Gastroesophageal sphincter (tissue), 4 donors: ENCODE measurements at regions not wholly inside any gene's neighbourhood (a gene's known extent, or its start where the extent isn't known, plus 50 kb on each side); places are given as distances from the start of the nearest gene placed in this dataset.

ENCODE experiments used
- ATAC-seq: fragments of 150-250 bp; one replicate; pipeline ENCODE4 v1.9.1; 2016; ENCODE audit warnings: mild to moderate bottlenecking, moderate library complexity
- H3K27ac ChIP-seq, 4 donors: fragments of 200-600 bp; sonication (generic) in 3 of 4; 1 replicate in 3 of 4; 2 replicates in 1 of 4; pipeline ENCODE4 v1.5.1; 2016 to 2019
- H3K27me3 ChIP-seq: fragments of 200-600 bp; sonication (generic); one replicate; pipeline ENCODE4 v1.5.1; 2019
- H3K36me3 ChIP-seq, 2 donors: fragments of 200-600 bp; sonication (generic); one replicate each; pipeline ENCODE4 v1.5.1; 2019; ENCODE audit warnings: control low read depth in 1 of 2
- H3K4me1 ChIP-seq, 3 donors: fragments of 200-600 bp; sonication (generic); 1 replicate in 2 of 3; 2 replicates in 1 of 3; pipeline ENCODE4 v1.5.1; 2016 to 2019; ENCODE audit warnings: control low read depth in 2 of 3
- H3K4me3 ChIP-seq, 2 donors: fragments of 200-600 bp; sonication (generic); one replicate each; pipeline ENCODE4 v1.5.1; 2019; ENCODE audit warnings: mild to moderate bottlenecking in 1 of 2, moderate library complexity in 1 of 2
- H3K9me3 ChIP-seq, 3 donors: fragments of 200-600 bp; sonication (generic); one replicate each; pipeline ENCODE4 v1.5.1; 2017 to 2019; ENCODE audit warnings: control low read depth in 2 of 3
- EP300 ChIP-seq: sonication (generic); formaldehyde crosslinking; IDR thresholded peaks from one replicate; pipeline ENCODE4 v1.6.1; 2017; ENCODE audit warnings: antibody characterized with exemption, mild to moderate bottlenecking
- POLR2A ChIP-seq, 2 donors: fragments of 450-650 bp; IDR thresholded peaks; one replicate each; pipeline ENCODE4 v1.6.1; 2017; ENCODE audit warnings: antibody characterized with exemption in 2 of 2, mild to moderate bottlenecking in 2 of 2, moderate library complexity in 1 of 2
- POLR2AphosphoS5 ChIP-seq: sonication (generic); formaldehyde crosslinking; IDR thresholded peaks from one replicate; pipeline ENCODE4 v1.6.1; 2017; ENCODE audit warnings: antibody characterized with exemption
- WGBS, 2 donors: methylation state at CpG; one replicate each; pipeline ENCODE4 v1.1.5; 2018; ENCODE audit warnings: low coverage in 1 of 2; 5-methylcytosine and 5-hydroxymethylcytosine counted together
- TF ChIP-seq, protein P1 (sequence below), 4 experiments: fragments of 200-600 bp in 2 of 4; fragments of 450-650 bp in 2 of 4; sonication (generic) in 1 of 4; IDR thresholded peaks; one replicate each; pipeline ENCODE4 v1.5.1; 2017 to 2019; ENCODE audit warnings: antibody characterized with exemption in 4 of 4, mild to moderate bottlenecking in 2 of 4, moderate library complexity in 2 of 4

DNA sequence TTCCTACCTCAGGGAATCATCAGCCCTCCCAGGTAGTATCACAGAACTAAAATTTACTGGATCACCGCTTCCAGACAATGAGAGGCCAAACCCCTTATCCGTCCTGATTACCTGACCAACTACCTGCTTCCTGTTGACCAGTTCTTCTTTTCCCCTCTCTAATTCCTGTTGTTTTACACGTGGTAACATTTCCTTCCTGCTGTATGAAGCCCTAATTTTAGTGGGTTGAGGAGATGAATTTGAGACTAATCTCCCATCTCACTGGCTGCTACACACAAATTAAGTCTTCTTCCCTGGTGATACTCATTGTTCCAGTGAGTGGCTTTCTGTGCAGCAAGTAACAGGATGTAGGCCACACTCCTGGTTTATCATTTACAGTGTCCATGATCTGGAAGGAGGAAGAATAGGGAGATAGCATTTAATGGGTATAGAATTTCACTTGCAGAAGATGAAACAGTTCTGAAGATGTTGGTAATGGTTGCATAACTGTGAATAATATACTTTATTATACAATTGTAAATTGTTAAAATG lies 2112.9 kb downstream of the NCAM2 start:
- no peak for TF ChIP-seq POLR2A (IDR thresholded peaks at IDR 0.05)
- TF ChIP-seq, protein P1, sequence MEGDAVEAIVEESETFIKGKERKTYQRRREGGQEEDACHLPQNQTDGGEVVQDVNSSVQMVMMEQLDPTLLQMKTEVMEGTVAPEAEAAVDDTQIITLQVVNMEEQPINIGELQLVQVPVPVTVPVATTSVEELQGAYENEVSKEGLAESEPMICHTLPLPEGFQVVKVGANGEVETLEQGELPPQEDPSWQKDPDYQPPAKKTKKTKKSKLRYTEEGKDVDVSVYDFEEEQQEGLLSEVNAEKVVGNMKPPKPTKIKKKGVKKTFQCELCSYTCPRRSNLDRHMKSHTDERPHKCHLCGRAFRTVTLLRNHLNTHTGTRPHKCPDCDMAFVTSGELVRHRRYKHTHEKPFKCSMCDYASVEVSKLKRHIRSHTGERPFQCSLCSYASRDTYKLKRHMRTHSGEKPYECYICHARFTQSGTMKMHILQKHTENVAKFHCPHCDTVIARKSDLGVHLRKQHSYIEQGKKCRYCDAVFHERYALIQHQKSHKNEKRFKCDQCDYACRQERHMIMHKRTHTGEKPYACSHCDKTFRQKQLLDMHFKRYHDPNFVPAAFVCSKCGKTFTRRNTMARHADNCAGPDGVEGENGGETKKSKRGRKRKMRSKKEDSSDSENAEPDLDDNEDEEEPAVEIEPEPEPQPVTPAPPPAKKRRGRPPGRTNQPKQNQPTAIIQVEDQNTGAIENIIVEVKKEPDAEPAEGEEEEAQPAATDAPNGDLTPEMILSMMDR (IDR thresholded peaks at IDR 0.05) = no peak
- TF ChIP-seq POLR2AphosphoS5 = no peak
- TF ChIP-seq EP300 = no peak
- 46 to 61% methylated on average over 3 of the region's 3 CpGs for WGBS, 2 donors
- Histone ChIP-seq H3K27me3 (no peaks in the 10 kb centered on the region), H3K36me3 (no peaks in the 10 kb centered on the region), H3K4me1 (no peaks in the 10 kb centered on the region), H3K4me3 (no peak overlapping the region), H3K27ac (no peak overlapping the region), H3K9me3 (no peaks in the 10 kb centered on the region)
- no peak for ATAC-seq

- no peak for TF ChIP-seq POLR2A (IDR thresholded peaks at IDR 0.05)
- no peak for TF ChIP-seq POLR2AphosphoS5
- TF ChIP-seq, protein P1 (IDR thresholded peaks at IDR 0.05) = no peak
- no peak for TF ChIP-seq EP300
- no peaks in the 10 kb centered on the region for H3K36me3 ChIP-seq
Measured at GRCh38 chr21:23119491-23119890, 2121.3 kb downstream of the NCAM2 start.

DNA sequence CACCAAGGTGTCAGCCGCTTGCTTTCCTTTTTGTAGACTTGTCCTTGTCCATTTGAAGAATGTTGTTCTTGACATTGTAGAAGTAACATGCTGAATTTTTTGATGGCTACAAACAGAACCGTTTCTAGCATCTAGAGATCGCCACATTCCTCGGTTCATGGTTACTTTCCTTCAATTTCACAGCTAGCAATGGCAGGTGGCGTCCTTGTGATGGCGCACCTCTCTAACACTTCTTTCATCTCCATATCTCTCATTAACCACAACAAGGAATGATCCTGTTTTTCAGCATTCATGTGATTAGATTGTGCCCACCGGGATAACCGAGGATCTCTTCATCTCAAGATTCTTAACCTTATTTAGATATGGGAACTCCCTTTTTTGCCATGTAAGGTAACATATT lies 2129.8 kb downstream of the NCAM2 start:
- no peak for ATAC-seq
- WGBS, 2 donors = 78 to 86% methylated on average over 7 to 8 of the region's 8 CpGs

More at GRCh38 chr21:23119491-23119890, 2121.3 kb downstream of the NCAM2 start:
- H3K27me3 ChIP-seq = no peaks in the 10 kb centered on the region
- H3K4me3 ChIP-seq = no peak overlapping the region
- no peaks in the 10 kb centered on the region for H3K9me3 ChIP-seq
- no peak overlapping the region for H3K27ac ChIP-seq
- no peaks in the 10 kb centered on the region for H3K4me1 ChIP-seq
- ATAC-seq = no peak
- 50 to 63% methylated on average over 1 of the region's 1 CpG for WGBS, 2 donors

GRCh38 chr21:23130308-23130707 lies 2132.1 kb downstream of the NCAM2 start:
- Histone ChIP-seq H3K27me3 (no peaks in the 10 kb centered on the region), H3K27ac (no peak overlapping the region), H3K9me3 (no peaks in the 10 kb centered on the region), H3K36me3 (no peaks in the 10 kb centered on the region), H3K4me3 (no peak overlapping the region), H3K4me1 (no peaks in the 10 kb centered on the region)
- ATAC-seq = no peak
- no peak for TF ChIP-seq POLR2AphosphoS5
- TF ChIP-seq, protein P1 (IDR thresholded peaks at IDR 0.05) = no peak
- TF ChIP-seq EP300 = no peak
- TF ChIP-seq POLR2A (IDR thresholded peaks at IDR 0.05) = no peak

More for the DNA sequence above, 2129.8 kb downstream of the NCAM2 start:
- no peaks in the 10 kb centered on the region for H3K27me3 ChIP-seq
- TF ChIP-seq POLR2A (IDR thresholded peaks at IDR 0.05) (no peak), POLR2AphosphoS5 (no peak), EP300 (no peak)
- TF ChIP-seq, protein P1 (IDR thresholded peaks at IDR 0.05) = no peak
- no peaks in the 10 kb centered on the region for H3K4me1 ChIP-seq
- H3K9me3 ChIP-seq = no peaks in the 10 kb centered on the region
- no peak overlapping the region for H3K4me3 ChIP-seq
- no peak overlapping the region for H3K27ac ChIP-seq
- H3K36me3 ChIP-seq = no peaks in the 10 kb centered on the region

DNA sequence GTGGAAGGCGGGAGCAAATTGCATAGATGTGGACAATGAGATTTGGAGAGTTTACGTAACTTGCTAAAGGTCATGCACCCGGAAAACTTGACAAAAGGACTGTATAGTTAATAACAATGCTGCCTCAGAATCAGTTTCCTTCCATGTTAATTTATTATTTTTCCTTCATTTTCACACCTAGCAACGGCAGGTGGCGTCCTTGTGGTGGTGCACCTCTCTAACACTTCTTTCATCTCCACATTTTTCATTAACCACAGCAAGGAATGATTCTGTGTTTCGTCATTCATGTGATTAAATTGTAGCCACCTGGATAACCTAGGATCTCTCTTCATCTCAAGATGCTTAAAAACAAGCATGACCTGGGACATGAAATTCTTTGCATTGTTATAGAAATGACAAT lies 2133.0 kb downstream of the NCAM2 start:
- no peak overlapping the region for H3K4me3 ChIP-seq
- no peak for ATAC-seq
- H3K4me1 ChIP-seq = no peaks in the 10 kb centered on the region
- TF ChIP-seq, protein P1 (IDR thresholded peaks at IDR 0.05) = no peak
- TF ChIP-seq POLR2A (IDR thresholded peaks at IDR 0.05) (no peak), POLR2AphosphoS5 (no peak), EP300 (no peak)
- 71 to 74% methylated on average over 6 of the region's 6 CpGs for WGBS, 2 donors
- H3K9me3 ChIP-seq = no peaks in the 10 kb centered on the region
- H3K27me3 ChIP-seq = no peaks in the 10 kb centered on the region
- H3K27ac ChIP-seq = no peak overlapping the region
- no peaks in the 10 kb centered on the region for H3K36me3 ChIP-seq
